ENCODE measurements at regions not wholly inside any gene's neighbourhood (a gene's known extent, or its start where the extent isn't known, plus 50 kb on each side); places are given as distances from the start of the nearest gene placed in this dataset.
"Not testable (repeated sequence)": the region's sequence is repeated elsewhere in the genome, so short reads cannot be mapped to it uniquely, and the experiment has no call there.

- no peaks in the 10 kb centered on the region for H3K9me3 ChIP-seq (ENCODE audit: control insufficient read depth, low read length)
- no peak overlapping the region for H2AFZ ChIP-seq
- H3K4me2 ChIP-seq (ENCODE audit: low read length) = no peak overlapping the region
- no peaks in the 10 kb centered on the region for H3K36me3 ChIP-seq (ENCODE audit: control insufficient read depth, insufficient read depth, low read length)
- H3K27me3 ChIP-seq (ENCODE audit: control insufficient read depth, insufficient read depth, low read length) = no peaks in the 10 kb centered on the region
- no peak for TF ChIP-seq CTCF (IDR thresholded peaks at IDR 0.05)
- no peaks in the 10 kb centered on the region for H3K79me2 ChIP-seq
- H3K27ac ChIP-seq = no peak overlapping the region
- no peak overlapping the region for H3K9ac ChIP-seq
- no peak overlapping the region for H3K4me3 ChIP-seq (ENCODE audit: low read depth, low read length)
- no peaks in the 10 kb centered on the region for H3K4me1 ChIP-seq
Observed at GRCh38 chrX:531611-531936, 99.0 kb upstream of the SHOX start.

GRCh38 chrX:534804-535203 is 95.8 kb upstream of the SHOX start:
- Histone ChIP-seq H3K27ac (no peak overlapping the region), H3K9ac (no peak overlapping the region), H3K79me2 (no peaks in the 10 kb centered on the region), H3K9me3 (ENCODE audit: control insufficient read depth, low read length) (no peaks in the 10 kb centered on the region), H3K4me3 (ENCODE audit: low read depth, low read length) (no peak overlapping the region), H3K36me3 (ENCODE audit: control insufficient read depth, insufficient read depth, low read length) (no peaks in the 10 kb centered on the region), H3K4me2 (ENCODE audit: low read length) (no peak overlapping the region), H3K27me3 (ENCODE audit: control insufficient read depth, insufficient read depth, low read length) (no peaks in the 10 kb centered on the region), H2AFZ (no peak overlapping the region), H3K4me1 (no peaks in the 10 kb centered on the region)
- TF ChIP-seq CTCF (IDR thresholded peaks at IDR 0.05) = no peak

GRCh38 chrX:536616-537015 is 94.0 kb upstream of the SHOX start:
- H3K9me3 ChIP-seq (ENCODE audit: control insufficient read depth, low read length) = no peaks in the 10 kb centered on the region
- H3K36me3 ChIP-seq (ENCODE audit: control insufficient read depth, insufficient read depth, low read length) = no peaks in the 10 kb centered on the region
- no peak overlapping the region for H2AFZ ChIP-seq
- H3K4me3 ChIP-seq (ENCODE audit: low read depth, low read length) = no peak overlapping the region
- no peaks in the 10 kb centered on the region for H3K4me1 ChIP-seq
- no peak overlapping the region for H3K9ac ChIP-seq
- no peak for TF ChIP-seq CTCF (IDR thresholded peaks at IDR 0.05)
- H3K4me2 ChIP-seq (ENCODE audit: low read length) = no peak overlapping the region
- H3K27me3 ChIP-seq (ENCODE audit: control insufficient read depth, insufficient read depth, low read length) = no peaks in the 10 kb centered on the region
- no peak overlapping the region for H3K27ac ChIP-seq
- H3K79me2 ChIP-seq = no peaks in the 10 kb centered on the region

- Histone ChIP-seq H3K4me1 (no peaks in the 10 kb centered on the region), H3K36me3 (ENCODE audit: control insufficient read depth, insufficient read depth, low read length) (no peaks in the 10 kb centered on the region), H3K27ac (no peak overlapping the region), H3K9me3 (ENCODE audit: control insufficient read depth, low read length) (no peaks in the 10 kb centered on the region), H3K4me3 (ENCODE audit: low read depth, low read length) (no peak overlapping the region), H2AFZ (no peak overlapping the region), H3K9ac (no peak overlapping the region), H3K79me2 (no peaks in the 10 kb centered on the region), H3K4me2 (ENCODE audit: low read length) (no peak overlapping the region), H3K27me3 (ENCODE audit: control insufficient read depth, insufficient read depth, low read length) (no peaks in the 10 kb centered on the region)
- TF ChIP-seq CTCF (IDR thresholded peaks at IDR 0.05) = no peak
Observed at GRCh38 chrX:537151-537550, 93.4 kb upstream of the SHOX start.

GRCh38 chrX:538311-538710 is 92.3 kb upstream of the SHOX start:
- Histone ChIP-seq H3K27me3 (ENCODE audit: control insufficient read depth, insufficient read depth, low read length) (no peaks in the 10 kb centered on the region), H3K4me1 (no peaks in the 10 kb centered on the region), H3K4me3 (ENCODE audit: low read depth, low read length) (no peak overlapping the region), H3K36me3 (ENCODE audit: control insufficient read depth, insufficient read depth, low read length) (no peaks in the 10 kb centered on the region), H3K4me2 (ENCODE audit: low read length) (no peak overlapping the region), H2AFZ (no peak overlapping the region), H3K79me2 (no peaks in the 10 kb centered on the region), H3K9me3 (ENCODE audit: control insufficient read depth, low read length) (no peaks in the 10 kb centered on the region), H3K27ac (no peak overlapping the region), H3K9ac (no peak overlapping the region)
- no peak for TF ChIP-seq CTCF (IDR thresholded peaks at IDR 0.05)

- H3K9me3 ChIP-seq (ENCODE audit: control insufficient read depth, low read length); H3K4me1 ChIP-seq; H3K27ac ChIP-seq; H2AFZ ChIP-seq; H3K27me3 ChIP-seq (ENCODE audit: control insufficient read depth, insufficient read depth, low read length); H3K4me3 ChIP-seq (ENCODE audit: low read depth, low read length); H3K79me2 ChIP-seq; H3K36me3 ChIP-seq (ENCODE audit: control insufficient read depth, insufficient read depth, low read length); H3K9ac ChIP-seq; H3K4me2 ChIP-seq (ENCODE audit: low read length): not testable (repeated sequence)
Observed at GRCh38 chrX:541006-541405, 89.6 kb upstream of the SHOX start.
